ENCODE measurements at regions not wholly inside any gene's neighbourhood (a gene's known extent, or its start where the extent isn't known, plus 50 kb on each side); places are given as distances from the start of the nearest gene placed in this dataset.

DNA sequence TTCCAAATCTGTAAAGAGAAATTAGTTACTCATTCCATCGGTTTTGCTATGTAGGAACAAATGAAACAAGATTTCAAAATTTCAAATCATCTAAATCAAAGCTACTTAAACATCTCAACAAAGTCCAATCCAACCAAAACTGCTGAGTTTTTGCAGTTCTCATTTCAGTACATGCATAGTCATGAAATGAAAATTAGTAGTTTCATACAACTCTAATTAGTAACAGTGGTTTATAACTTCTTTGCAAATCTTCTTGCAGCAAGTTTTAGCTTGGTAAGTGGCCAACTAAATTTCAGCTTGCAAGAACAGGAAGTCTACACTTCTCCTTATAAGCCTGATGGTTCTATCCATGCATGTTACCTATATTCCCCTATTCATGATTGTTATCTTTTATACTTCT, 75.6 kb downstream of the SPRY2 start:
- H3K27ac ChIP-seq, result no peak overlapping the region
- H3K4me1 ChIP-seq (ENCODE audit: control insufficient read depth in 1 of 2, insufficient read depth in 1 of 2, low read depth in 1 of 2, low read length in 1 of 2), result peaks cover 0 to 6% of the 10 kb centered on the region in 2 experiments
- no peaks in the 10 kb centered on the region for H3K9me3 ChIP-seq
- TF ChIP-seq, protein P1, sequence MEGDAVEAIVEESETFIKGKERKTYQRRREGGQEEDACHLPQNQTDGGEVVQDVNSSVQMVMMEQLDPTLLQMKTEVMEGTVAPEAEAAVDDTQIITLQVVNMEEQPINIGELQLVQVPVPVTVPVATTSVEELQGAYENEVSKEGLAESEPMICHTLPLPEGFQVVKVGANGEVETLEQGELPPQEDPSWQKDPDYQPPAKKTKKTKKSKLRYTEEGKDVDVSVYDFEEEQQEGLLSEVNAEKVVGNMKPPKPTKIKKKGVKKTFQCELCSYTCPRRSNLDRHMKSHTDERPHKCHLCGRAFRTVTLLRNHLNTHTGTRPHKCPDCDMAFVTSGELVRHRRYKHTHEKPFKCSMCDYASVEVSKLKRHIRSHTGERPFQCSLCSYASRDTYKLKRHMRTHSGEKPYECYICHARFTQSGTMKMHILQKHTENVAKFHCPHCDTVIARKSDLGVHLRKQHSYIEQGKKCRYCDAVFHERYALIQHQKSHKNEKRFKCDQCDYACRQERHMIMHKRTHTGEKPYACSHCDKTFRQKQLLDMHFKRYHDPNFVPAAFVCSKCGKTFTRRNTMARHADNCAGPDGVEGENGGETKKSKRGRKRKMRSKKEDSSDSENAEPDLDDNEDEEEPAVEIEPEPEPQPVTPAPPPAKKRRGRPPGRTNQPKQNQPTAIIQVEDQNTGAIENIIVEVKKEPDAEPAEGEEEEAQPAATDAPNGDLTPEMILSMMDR (IDR thresholded peaks at IDR 0.05), result no peak
- no peak overlapping the region for H3K4me3 ChIP-seq (ENCODE audit: low read depth in 1 of 2, low read length in 1 of 2)
- no peaks in the 10 kb centered on the region for H3K27me3 ChIP-seq
- no peaks in the 10 kb centered on the region for H3K36me3 ChIP-seq

DNA sequence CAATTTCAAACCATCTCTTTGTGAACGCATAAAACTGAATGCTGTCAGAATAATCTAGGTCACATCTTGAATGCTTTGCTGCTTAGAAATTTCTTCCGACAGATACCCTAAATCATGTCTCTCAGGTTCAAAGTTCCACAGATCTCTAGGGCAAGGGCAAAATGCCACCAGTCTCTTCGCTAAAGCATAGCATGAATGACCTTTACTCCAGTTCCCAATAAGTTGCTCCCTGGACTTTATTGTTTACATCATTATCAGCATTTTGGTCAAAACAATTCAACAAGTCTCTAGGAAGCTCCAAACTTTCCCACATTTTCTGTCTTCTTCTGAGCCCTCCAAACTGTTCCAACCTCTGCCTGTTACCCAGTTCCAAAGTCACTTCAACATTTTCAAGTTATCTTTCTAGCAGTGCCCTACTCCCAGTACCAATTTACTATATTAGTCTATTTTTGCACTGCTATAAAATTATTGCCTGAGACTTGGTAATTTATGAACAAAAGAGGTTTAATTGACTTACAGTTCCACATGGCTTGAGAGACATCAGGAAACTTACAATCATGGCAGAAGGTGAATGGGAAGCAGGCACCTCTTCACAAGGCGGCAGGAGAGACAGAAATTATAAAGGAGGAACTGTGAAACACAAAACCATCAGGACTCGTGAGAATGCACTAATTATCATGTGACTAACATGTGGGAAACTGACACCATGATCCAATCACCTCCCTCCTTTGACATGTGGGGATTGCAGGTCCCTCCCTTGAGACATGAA, 77.0 kb downstream of the SPRY2 start:
- Histone ChIP-seq H3K27ac (no peak overlapping the region), H3K4me1 (ENCODE audit: control insufficient read depth in 1 of 2, insufficient read depth in 1 of 2, low read depth in 1 of 2, low read length in 1 of 2) (peaks cover 0 to 6% of the 10 kb centered on the region in 2 experiments), H3K36me3 (no peaks in the 10 kb centered on the region), H3K4me3 (ENCODE audit: low read depth in 1 of 2, low read length in 1 of 2) (no peak overlapping the region), H3K9me3 (no peaks in the 10 kb centered on the region), H3K27me3 (no peaks in the 10 kb centered on the region)
- TF ChIP-seq, protein P1 (IDR thresholded peaks at IDR 0.05), result no peak

DNA sequence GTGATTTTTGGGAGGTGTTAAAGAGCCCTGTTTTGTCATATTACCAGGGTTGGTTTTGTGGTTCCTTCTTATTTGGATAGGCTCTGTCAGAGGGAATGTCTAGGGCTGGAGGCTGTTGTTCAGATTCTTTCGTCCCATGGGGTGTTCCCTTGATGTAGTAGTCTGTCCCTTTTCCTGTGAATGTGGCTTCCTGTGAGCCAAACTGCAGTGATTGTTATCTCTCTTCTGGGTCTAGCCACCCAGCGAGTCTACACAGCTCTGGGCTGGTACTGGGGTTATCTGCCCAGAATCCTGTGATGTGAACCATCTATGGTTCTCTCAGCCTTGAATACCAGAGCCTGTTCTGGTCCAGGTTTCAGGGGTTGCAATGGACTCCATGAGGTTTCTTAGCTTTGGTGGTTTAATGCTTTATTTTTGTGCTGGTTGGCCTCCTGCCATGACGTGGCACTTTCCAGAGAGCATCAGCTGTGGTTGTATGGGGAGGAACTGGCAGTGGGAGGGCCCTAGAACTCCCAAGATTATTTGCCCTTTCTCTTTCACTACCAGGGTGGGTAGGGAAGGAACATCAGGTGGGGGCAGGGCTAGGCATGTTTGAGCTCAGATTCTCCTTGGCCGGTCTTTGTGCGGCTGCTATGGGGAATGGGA, 78.8 kb downstream of the SPRY2 start:
- no peak overlapping the region for H3K27ac ChIP-seq
- no peaks in the 10 kb centered on the region for H3K27me3 ChIP-seq
- H3K4me3 ChIP-seq (ENCODE audit: low read depth in 1 of 2, low read length in 1 of 2), result no peak overlapping the region
- TF ChIP-seq, protein P1 (IDR thresholded peaks at IDR 0.05), result no peak
- H3K9me3 ChIP-seq, result no peaks in the 10 kb centered on the region
- peaks cover 0 to 6% of the 10 kb centered on the region in 2 experiments for H3K4me1 ChIP-seq (ENCODE audit: control insufficient read depth in 1 of 2, insufficient read depth in 1 of 2, low read depth in 1 of 2, low read length in 1 of 2)
- no peaks in the 10 kb centered on the region for H3K36me3 ChIP-seq

DNA sequence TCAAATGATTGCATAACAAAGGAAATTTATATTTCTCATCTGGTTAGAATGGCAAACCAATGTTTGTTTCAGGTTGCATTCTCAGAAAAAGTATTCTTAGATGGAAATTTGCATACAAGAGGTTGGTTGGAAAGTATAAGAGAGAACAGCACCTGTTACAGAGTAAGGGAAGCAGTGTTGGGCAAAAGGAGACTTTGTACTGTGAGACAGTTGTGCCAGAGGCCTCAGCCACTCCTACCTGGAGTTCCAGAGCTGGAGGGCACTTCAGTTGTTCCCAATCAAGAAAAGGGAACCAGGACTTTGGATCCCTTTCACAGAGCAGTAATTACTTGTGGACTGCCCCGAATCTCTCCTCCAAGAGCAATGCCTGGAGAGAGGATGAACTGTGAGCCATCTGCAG, 81.8 kb downstream of the SPRY2 start:
- Histone ChIP-seq H3K4me1 (ENCODE audit: control insufficient read depth in 1 of 2, insufficient read depth in 1 of 2, low read depth in 1 of 2, low read length in 1 of 2) (no peaks in the 10 kb centered on the region), H3K27me3 (no peaks in the 10 kb centered on the region), H3K36me3 (no peaks in the 10 kb centered on the region), H3K27ac (no peak overlapping the region), H3K4me3 (ENCODE audit: low read depth in 1 of 2, low read length in 1 of 2) (no peak overlapping the region), H3K9me3 (no peaks in the 10 kb centered on the region)
- TF ChIP-seq, protein P1 (IDR thresholded peaks at IDR 0.05), result no peak

DNA sequence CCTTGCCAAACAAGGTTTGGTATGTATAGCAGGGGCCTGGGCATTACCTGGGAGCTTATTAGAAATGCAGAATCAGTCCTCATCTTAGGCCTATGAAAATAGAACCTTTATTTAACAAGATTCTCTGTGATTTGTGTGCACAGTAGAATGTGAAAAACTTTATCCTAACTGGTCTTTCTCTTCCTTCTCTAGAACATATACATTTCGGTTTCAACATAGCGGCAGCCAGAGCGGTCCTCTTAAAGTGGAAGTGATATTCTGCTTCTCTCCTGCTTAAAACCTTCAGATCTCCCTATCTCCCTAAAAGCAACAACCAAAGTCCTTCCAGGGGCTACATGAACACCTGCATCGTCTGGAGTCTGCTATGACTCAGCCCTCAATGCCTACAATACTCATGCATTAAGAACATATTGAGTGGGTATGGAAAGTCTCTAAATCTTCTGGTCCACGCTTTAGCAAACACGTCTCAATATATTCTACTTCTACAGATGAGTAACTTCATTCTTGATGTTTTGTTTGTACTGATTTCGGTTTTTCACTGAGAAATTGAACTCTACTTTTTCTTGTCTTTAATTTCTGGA, 84.5 kb downstream of the SPRY2 start:
- Histone ChIP-seq H3K27ac (no peak overlapping the region), H3K4me1 (ENCODE audit: control insufficient read depth in 1 of 2, insufficient read depth in 1 of 2, low read depth in 1 of 2, low read length in 1 of 2) (no peaks in the 10 kb centered on the region), H3K4me3 (ENCODE audit: low read depth in 1 of 2, low read length in 1 of 2) (peak overlapping the region in 1 of 2 experiments; percentile 5), H3K36me3 (no peaks in the 10 kb centered on the region), H3K27me3 (no peaks in the 10 kb centered on the region), H3K9me3 (no peaks in the 10 kb centered on the region)
- TF ChIP-seq, protein P1 (IDR thresholded peaks at IDR 0.05), result no peak
